ENCODE measurements at regions not wholly inside any gene's neighbourhood (a gene's known extent, or its start where the extent isn't known, plus 50 kb on each side); places are given as distances from the start of the nearest gene placed in this dataset.

DNA sequence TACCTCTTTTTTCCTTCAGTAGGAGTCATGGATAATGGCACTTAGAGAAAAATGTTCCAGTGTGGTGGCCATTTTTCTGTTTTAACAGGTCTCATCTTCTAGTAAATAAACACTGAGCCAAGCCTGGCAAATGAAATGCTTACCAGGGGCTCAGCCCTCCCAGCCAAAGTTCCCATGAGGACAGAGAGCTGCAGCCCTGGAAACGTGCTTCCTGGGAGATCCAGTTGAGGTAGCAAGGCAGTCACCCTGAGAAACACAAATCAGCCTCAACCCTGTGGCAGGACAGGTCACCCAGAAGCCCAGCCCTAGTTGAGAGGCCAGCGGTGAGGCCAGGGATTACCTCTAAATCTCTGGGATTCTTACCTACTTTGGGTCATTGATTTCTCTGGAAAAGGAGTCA lies 140.1 kb downstream of the LNPK start:
- H3K4me3 ChIP-seq (ENCODE audit: low read depth, low read length): no peak overlapping the region
- TF ChIP-seq, protein P1, sequence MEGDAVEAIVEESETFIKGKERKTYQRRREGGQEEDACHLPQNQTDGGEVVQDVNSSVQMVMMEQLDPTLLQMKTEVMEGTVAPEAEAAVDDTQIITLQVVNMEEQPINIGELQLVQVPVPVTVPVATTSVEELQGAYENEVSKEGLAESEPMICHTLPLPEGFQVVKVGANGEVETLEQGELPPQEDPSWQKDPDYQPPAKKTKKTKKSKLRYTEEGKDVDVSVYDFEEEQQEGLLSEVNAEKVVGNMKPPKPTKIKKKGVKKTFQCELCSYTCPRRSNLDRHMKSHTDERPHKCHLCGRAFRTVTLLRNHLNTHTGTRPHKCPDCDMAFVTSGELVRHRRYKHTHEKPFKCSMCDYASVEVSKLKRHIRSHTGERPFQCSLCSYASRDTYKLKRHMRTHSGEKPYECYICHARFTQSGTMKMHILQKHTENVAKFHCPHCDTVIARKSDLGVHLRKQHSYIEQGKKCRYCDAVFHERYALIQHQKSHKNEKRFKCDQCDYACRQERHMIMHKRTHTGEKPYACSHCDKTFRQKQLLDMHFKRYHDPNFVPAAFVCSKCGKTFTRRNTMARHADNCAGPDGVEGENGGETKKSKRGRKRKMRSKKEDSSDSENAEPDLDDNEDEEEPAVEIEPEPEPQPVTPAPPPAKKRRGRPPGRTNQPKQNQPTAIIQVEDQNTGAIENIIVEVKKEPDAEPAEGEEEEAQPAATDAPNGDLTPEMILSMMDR (IDR thresholded peaks at IDR 0.05): no peak
- no peaks in the 10 kb centered on the region for H3K27me3 ChIP-seq (ENCODE audit: control insufficient read depth, insufficient read depth, low read length)
- no peak overlapping the region for H2AFZ ChIP-seq
- no peaks in the 10 kb centered on the region for H3K4me1 ChIP-seq
- no peaks in the 10 kb centered on the region for H3K36me3 ChIP-seq (ENCODE audit: control insufficient read depth, insufficient read depth, low read length)
- no peak overlapping the region for H3K9ac ChIP-seq
- no peaks in the 10 kb centered on the region for H3K79me2 ChIP-seq
- no peak overlapping the region for H3K4me2 ChIP-seq (ENCODE audit: low read length)
- H3K9me3 ChIP-seq (ENCODE audit: control insufficient read depth, low read length): no peaks in the 10 kb centered on the region
- no peak overlapping the region for H3K27ac ChIP-seq

DNA sequence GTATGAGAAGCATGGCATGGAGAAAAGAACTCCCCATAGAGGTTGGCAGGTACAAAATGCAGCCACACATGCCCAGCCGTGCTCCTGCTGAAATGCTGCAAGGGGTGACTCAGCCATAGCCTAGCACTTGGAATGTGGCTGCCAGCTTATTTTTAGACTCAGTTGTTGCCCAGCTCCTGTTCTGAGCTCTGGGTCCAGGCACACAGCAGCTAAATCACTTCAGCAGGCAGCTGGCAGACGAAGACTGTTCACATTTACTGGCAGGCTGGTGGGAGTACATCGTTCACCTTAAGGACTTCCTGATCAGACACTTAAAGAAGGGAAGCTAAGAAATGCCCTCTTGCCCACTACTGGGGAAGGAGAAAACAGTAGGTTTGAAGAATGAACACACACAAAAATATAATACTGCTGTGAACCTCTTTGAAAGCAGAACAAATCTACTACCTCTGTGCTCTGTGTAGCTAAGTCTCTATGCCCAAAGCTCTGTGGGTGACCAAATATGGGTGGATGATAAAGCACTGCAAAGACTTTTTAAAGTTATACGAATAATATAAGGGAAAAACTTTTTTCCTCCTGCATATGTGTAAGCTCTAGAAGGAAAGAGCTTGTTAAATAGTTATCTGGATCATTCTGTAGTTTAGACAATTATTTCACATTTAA lies 146.1 kb downstream of the LNPK start:
- H3K79me2 ChIP-seq: no peaks in the 10 kb centered on the region
- no peak overlapping the region for H3K4me2 ChIP-seq (ENCODE audit: low read length)
- H3K27ac ChIP-seq: no peak overlapping the region
- H2AFZ ChIP-seq: no peak overlapping the region
- H3K36me3 ChIP-seq (ENCODE audit: control insufficient read depth, insufficient read depth, low read length): no peaks in the 10 kb centered on the region
- H3K9ac ChIP-seq: no peak overlapping the region
- TF ChIP-seq, protein P1 (IDR thresholded peaks at IDR 0.05): no peak
- H3K9me3 ChIP-seq (ENCODE audit: control insufficient read depth, low read length): no peaks in the 10 kb centered on the region
- no peaks in the 10 kb centered on the region for H3K27me3 ChIP-seq (ENCODE audit: control insufficient read depth, insufficient read depth, low read length)
- H3K4me1 ChIP-seq: no peaks in the 10 kb centered on the region
- no peak overlapping the region for H3K4me3 ChIP-seq (ENCODE audit: low read depth, low read length)

DNA sequence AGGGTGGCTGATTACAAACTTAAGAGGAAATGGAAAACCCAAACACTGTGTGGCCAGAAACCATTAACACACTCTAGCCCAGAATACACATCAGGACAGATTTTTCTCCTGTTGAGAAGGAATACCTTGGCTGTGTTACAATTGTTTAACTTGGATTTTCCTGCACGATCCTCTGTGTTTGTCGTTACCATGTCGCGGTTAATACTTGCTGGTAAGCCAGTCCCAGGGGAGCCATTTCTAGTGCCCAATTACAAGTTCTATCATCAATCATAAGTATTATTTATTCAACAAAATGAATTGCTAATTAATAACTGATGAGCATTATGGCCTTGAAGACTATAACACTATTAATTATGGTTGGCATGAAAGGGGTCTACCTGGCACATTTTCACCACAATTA lies 146.8 kb downstream of the LNPK start:
- Histone ChIP-seq H3K27me3 (ENCODE audit: control insufficient read depth, insufficient read depth, low read length) (no peaks in the 10 kb centered on the region), H3K27ac (no peak overlapping the region), H3K4me2 (ENCODE audit: low read length) (no peak overlapping the region), H3K9ac (no peak overlapping the region), H3K79me2 (no peaks in the 10 kb centered on the region), H3K9me3 (ENCODE audit: control insufficient read depth, low read length) (no peaks in the 10 kb centered on the region), H3K4me1 (no peaks in the 10 kb centered on the region), H3K36me3 (ENCODE audit: control insufficient read depth, insufficient read depth, low read length) (no peaks in the 10 kb centered on the region), H3K4me3 (ENCODE audit: low read depth, low read length) (no peak overlapping the region), H2AFZ (no peak overlapping the region)
- TF ChIP-seq, protein P1 (IDR thresholded peaks at IDR 0.05): no peak

DNA sequence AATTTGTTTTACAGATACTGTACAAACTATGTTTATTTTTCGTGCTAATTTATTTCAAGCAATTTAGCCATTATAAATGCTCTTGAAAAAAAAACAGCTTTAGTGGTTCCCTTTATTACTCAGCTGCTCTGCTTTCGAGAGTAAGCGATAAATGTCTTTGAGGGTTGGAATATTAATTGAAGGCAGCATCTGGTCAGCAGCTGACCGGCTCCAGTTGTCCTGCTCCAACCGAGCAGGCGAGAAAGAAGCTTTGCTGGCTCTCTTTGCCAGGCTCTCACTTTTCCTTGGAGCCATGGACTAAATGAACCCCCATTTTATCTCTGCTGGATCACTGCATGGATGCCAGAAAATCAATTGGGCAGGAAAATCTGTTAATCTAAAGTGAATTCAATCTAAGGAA lies 147.4 kb downstream of the LNPK start:
- Histone ChIP-seq H3K4me3 (ENCODE audit: low read depth, low read length) (no peak overlapping the region), H3K9me3 (ENCODE audit: control insufficient read depth, low read length) (no peaks in the 10 kb centered on the region), H3K27ac (no peak overlapping the region), H2AFZ (no peak overlapping the region), H3K4me1 (no peaks in the 10 kb centered on the region), H3K36me3 (ENCODE audit: control insufficient read depth, insufficient read depth, low read length) (no peaks in the 10 kb centered on the region), H3K27me3 (ENCODE audit: control insufficient read depth, insufficient read depth, low read length) (no peaks in the 10 kb centered on the region), H3K79me2 (no peaks in the 10 kb centered on the region), H3K9ac (no peak overlapping the region), H3K4me2 (ENCODE audit: low read length) (no peak overlapping the region)
- TF ChIP-seq, protein P1 (IDR thresholded peaks at IDR 0.05): no peak

DNA sequence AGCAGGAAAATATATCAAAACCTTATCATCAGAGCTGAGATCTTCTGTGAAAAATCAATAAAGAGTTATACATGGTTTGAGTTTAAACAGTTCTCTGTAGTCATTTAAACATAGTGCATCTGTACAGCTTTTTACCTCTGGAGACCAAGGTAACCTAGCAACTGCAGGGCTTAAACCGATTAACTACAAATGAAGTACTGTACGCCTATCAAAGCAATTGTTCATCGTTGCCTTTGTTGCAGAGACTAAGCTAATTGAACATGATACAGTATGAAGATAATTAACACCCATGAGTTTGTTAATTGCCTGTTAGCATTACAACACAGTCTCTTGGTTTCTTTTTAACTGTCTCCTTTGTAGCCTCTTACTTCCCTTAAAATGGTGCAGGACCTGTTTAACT lies 147.9 kb downstream of the LNPK start:
- no peak overlapping the region for H3K4me3 ChIP-seq (ENCODE audit: low read depth, low read length)
- no peaks in the 10 kb centered on the region for H3K4me1 ChIP-seq
- no peaks in the 10 kb centered on the region for H3K36me3 ChIP-seq (ENCODE audit: control insufficient read depth, insufficient read depth, low read length)
- no peaks in the 10 kb centered on the region for H3K9me3 ChIP-seq (ENCODE audit: control insufficient read depth, low read length)
- H3K79me2 ChIP-seq: no peaks in the 10 kb centered on the region
- H3K4me2 ChIP-seq (ENCODE audit: low read length): no peak overlapping the region
- TF ChIP-seq, protein P1 (IDR thresholded peaks at IDR 0.05): no peak
- H2AFZ ChIP-seq: no peak overlapping the region
- H3K27me3 ChIP-seq (ENCODE audit: control insufficient read depth, insufficient read depth, low read length): no peaks in the 10 kb centered on the region
- H3K27ac ChIP-seq: no peak overlapping the region
- no peak overlapping the region for H3K9ac ChIP-seq

Measured in parathyroid adenoma (tissue), 2 donors.